NCI-H2227 (cell line): ENCODE measurements at regions not wholly inside any gene's neighbourhood (a gene's known extent, or its start where the extent isn't known, plus 50 kb on each side); places are given as distances from the start of the nearest gene placed in this dataset.
"Not testable (repeated sequence)": the region's sequence is repeated elsewhere in the genome, so short reads cannot be mapped to it uniquely, and the experiment has no call there.

Source experiments
- DNase-seq: peaks from one replicate; lab custom pipeline; 2025; ENCODE audit not compliant: unreplicated experiment; lab: John Stamatoyannopoulos, UW

DNA sequence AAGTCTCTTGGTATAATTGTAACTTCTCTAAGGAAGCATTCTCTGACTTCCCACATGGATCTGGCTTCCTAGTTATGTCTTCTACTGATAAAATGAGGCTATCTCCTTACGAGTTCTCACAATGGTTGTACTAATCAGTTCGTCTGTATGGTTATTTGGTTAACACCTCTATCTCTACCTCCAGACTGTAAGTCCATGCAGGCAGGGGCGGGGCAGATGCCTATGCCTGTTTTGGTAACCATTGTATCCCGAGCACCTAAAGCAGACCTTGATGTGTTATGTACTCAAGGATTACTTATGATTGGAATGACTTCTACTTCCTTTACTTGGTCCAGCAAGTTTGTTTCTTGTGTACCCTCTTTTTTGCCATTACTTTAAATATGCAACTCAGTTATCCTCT lies 125.0 kb upstream of the PITX1 start:
- DNase-seq: no peak

DNA sequence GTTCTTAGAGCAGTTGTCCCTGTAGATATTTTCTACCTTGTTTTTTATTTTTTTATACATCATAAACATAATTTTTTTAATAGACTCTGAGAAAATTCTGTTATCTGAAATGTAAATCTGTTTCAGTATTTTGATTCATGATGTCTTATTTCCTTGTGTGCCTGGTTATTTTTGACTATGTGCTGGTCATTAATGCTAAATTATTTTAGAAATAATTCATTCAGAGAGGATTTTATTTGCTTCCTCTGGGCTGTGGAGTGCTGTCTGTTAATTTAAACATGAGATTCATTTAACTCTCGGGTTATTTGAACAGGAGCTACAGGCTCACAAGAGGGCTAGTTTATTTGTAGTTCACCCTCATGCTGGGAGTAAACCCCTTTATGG lies 124.3 kb upstream of the PITX1 start:
- DNase-seq: no peak

DNA sequence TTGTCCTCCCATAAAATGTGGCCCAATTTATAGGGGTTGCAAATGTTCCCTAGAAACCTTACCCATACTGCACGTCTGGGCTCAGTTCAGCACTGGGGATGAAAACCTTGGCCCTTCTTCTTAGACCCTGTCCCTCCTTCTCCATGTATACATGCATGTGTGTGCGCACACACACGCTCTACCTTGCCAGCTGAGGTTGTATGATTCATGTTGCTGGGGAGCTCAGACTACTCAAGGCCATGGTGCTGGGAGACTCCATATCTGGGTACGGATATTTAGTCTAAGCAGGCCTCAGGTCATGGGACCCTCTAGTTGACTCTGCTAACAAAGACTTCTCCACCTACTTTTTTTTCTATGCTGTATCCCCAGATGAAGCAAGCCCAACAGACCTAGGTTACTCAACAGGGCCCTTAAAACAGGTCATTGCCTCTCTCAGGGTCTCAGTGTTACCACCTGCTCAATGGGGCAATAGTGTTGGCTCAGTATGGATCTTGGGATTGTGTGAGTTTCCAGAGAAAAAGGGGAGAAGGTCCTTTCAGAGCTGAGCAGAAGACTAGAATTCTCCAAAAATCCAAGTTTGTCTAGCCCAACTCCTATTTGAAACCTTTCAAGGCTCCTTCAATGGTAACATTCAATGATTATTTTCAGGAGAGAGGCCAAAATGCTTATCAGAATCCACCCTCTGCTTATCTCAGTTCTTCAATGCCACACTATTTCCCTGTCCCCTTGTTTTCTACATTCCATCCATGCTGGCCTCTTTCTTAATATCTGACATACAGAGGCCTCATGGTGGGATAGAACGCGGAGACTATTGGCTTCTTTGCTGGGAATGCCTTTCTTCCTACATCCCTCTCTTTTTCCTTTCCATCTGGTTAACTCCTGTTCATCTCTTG lies 123.6 kb upstream of the PITX1 start:
- DNase-seq: no peak

DNA sequence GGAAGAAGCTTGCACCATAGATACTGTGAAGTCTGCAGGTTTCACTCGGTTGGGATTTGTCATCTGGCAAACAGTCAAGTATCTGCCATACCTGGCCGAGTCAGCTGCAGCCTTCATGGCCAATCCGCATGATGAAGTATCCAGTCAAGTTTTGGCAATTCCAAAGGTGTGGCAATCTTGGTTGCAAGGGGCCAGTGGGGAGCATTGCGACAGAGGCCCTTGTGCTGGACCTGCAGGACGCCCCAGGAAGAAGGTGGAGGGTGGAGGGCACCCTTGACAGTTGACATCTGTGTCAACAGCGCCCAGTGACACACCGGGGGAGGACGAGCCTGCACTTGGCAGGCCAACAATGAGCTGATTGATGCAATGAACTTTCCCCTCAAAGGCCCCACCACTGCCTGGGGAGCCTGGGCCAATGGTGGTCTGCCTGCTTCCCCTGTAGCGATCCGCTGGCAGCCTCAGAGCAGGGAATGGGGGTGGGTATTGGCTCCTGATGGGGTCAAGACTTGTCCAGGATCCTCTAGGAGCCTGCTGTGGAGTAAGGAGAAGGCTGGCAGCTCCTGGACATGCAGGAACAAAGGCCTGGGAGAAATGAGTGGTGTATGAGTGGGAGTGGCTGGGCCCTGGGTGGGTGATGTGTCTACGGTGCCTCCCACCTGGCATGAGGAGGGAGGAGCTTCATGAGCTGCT lies 122.8 kb upstream of the PITX1 start:
- no peak for DNase-seq

DNA sequence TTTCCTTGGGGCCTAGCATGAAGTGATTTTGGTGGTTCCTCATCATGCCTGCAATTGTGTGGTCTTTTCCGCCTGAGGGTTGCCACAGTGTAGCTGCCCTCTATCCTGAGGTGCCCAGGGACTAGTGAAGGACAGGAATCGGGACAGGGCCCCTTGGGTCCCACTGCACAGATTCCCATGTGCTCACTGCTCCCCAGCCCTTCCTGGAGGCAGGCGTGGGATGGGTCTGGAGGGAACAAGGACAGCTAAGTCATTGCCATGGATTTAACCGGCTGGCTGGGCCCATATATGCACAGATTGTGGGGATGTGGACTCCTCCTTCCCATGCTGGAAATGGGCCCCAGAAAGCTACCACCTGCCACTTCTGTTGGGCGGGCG lies 122.3 kb upstream of the PITX1 start:
- DNase-seq: no peak

DNA sequence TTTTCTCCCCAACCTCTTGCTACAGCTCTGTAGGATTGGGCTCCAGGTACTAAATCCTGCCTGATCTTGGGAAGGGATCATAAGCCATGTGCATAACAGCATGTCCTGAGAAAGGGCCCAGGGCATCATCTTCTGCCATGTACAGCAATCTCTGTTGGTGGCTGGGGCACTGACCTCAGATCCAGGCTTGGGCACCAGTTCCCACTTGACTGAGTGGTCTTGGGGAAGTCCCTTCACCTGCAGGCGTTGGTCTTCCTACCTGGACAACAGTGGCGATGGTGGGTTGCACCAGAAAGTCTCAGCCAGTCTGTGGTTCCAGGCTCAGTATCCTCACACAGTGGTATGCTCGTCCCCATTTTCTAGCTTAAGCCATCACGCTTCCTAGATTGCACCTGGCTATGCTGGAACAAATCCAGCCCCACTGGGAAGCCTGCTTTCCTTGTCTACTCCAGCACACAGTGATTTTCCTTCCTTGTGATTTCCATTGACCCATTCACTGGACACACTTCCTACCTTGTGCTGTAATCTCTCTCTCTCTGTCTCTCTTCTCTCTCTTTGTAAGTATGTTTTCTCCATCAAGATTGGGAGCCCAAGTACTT lies 121.7 kb upstream of the PITX1 start:
- no peak for DNase-seq

DNA sequence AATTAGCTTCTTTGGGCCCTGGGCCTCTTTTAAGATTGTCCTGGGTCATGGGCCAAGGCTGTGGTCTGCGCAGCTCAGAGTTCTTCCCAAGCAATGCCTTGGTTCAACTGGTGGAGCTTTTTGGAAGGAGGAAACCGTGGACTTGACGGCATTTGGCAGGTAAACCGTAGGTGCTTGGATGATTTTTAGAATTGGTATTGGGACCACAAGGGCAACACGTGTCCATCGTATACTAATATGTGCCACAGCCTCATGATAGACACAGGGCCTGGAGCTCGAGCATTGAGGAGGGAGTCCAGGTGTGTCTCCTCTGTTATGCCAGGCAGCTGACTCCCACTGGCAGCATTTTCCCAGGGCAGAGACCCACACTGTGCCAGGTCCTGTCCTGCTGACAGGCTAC lies 120.9 kb upstream of the PITX1 start:
- DNase-seq: no peak

DNA sequence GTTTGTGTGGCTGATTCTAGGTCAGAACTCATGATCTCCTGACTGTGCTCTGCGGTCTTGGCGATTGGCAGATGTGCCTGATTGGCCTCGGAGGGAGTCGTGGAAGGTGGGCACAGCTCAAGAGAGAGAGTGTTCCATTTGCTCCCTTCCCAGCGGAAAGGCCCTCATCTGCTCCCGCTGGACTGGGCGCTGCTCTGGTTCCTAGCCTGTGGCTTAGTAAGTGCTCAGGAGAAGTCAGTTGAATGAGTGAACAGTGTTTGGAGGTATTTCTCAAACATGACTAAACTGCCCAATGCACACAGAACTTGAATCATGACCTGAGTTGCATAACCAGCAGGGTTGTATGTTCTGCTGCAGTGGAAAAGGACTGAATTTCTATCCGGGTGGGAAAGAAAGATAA lies 120.2 kb upstream of the PITX1 start:
- no peak for DNase-seq

DNA sequence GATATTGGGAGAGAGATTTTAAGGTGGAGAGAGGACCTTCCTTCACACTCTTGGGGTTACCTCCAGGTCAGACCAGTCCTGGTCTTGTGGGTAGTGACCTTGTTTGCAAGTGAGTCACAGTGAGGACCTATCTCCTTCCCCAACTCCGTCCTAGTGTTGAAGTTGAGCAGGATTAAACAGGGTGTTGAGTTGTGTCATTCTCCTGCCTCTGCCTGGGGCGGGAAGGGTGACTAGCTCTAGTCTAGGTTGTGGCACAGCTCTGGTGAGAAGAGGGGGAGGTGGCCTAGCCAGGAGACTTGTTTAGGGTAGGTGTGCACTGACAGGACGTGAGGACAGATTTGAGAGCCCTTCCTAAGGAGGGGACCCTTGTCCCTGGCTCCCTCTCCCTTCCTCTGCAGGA lies 119.6 kb upstream of the PITX1 start:
- DNase-seq: no peak

DNA sequence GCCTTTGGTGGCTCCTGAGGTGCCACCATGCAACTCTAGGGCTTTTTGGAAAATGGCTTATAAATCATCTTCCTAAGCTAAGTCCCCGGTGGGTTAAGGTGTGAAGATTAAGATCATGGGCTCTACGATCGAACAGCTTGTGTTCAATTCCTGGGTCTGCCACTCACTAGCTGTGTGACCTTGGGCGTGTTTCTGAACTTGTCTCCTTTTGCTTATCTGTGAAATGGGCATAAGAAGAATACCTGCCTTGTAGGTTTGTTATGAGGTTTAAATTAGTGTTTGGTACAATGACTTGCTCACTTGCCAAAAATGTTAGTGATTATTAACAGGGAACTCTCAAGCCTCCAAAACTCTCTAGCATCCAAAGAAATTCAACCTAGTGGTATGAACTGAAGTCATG lies 119.2 kb upstream of the PITX1 start:
- no peak for DNase-seq

DNA sequence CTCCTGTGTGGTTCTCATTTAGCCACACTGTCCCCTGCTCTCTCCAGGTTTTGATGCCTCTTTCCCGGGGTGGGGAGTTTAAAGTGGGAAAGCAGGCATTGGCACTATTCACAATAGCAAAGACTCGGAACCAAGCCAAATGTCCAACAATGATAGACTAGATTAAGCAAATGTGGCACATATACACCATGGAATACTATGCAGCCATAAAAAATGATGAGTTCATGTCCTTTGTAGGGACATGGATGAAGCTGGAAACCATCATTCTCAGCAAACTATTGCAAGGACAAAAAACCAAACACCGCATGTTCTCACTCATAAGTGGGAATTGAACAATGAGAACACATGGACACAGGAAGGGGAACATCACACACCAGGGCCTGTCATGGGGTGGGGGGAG lies 117.6 kb upstream of the PITX1 start:
- DNase-seq: not testable (repeated sequence)

DNA sequence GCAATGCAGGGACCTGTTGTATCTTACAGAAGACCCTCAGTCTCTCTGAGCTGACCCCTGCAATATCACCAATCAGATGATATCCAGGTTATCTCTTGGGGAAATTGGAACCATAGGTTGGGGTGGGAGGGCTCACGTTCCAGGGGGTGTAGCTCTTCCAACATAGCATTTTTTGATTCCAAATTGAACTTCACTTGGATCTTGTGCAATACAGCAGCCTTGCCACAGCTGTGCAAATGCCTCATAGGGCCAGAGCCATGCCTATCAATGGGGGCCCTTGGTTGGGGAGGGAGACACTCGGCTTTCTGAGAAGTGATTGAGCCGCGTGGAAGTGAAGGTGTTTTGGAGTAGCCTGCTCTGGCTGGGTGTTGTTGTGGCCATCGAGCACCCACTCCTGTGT lies 117.2 kb upstream of the PITX1 start:
- no peak for DNase-seq

DNA sequence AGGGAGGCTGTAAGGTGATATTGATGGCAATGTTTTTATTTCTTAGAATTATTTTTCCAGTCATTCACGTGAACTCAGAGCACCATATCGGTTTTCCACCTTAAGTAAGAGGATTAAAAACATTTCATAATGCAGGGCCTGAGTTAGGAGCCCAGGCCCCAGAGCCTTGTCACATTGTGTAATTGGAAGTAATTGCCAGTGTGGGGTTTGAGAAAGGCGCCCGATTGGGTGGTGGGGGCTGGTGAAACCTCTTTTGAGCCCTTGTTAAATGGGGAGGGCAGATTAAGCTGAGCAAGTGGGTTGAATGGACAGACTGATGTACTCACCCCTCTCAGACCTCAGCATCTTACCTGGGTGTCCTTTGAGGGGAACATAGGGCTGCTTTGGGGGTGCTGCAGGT lies 116.7 kb upstream of the PITX1 start:
- DNase-seq: peak; percentile 7

DNA sequence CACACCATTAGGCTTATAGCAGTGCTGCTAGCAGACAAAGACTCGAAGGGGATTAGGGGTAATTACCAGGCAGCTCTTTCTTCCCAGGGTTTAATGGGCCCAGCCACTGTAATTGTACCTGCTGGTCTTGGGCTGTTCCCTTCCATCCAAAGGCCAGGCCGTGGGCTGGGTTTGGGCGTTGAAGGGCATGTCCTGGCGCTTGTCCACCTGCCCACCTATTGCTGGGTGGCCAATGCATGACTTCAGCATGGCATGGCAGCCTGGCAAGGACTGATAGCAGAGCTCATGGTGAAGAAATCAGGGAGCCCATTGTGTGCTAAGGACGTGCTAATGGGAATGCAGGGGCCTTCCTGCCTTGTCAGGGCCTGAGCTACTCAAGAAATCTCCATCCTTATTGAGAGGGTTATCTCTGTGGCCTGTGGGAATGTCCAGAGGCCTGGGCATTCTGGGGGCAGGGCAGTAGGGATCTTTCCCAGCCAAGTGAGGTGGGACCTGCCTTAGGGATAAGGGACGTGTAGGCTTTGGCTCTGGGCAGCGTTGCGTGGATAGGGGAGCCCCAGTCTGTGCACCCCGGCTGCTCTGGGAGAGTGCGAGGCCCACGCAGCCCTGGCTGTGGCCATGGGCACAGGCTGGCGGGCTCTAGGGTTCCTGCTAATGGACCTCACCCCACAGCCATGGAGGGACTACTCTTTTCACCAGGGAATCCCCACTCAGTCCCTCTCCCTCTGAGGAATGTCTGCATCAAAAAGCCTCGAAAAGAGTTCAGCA lies 116.1 kb upstream of the PITX1 start:
- peak; percentile 77 for DNase-seq

DNA sequence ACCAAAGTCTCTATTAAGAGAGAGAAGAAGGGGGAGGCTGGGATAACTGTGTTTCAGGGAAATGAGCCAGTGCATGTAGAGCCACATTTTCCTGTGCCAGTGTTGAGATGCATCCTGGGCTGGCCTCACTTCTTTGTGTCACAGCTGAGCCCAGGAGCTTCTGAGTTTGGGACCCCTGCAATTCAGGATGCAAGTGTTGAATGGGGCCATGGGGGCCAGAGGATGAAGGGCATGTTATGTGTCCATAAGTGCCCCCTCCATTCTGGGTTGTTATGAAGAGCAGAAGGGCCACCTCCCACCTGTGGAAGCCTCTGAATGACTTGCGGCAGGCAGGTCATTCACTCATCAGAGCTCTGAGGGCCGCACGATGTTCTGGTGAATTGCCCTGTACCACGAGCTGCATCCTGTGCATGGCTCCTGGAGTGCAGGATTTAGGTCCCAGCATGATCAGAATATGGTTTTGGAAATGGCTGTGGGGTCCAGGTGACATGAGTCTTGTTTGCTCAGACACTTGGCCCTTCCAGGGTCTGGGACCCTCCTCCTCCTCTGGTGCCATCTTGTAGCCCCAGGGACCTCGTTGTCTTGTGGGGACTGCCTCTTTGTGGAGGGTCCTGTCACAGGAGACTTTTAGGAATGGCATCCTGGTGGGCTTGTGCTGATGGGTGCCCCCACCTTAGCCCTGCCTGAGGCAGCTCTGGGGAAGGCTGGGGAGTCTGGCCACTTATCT lies 115.4 kb upstream of the PITX1 start:
- DNase-seq: no peak

DNA sequence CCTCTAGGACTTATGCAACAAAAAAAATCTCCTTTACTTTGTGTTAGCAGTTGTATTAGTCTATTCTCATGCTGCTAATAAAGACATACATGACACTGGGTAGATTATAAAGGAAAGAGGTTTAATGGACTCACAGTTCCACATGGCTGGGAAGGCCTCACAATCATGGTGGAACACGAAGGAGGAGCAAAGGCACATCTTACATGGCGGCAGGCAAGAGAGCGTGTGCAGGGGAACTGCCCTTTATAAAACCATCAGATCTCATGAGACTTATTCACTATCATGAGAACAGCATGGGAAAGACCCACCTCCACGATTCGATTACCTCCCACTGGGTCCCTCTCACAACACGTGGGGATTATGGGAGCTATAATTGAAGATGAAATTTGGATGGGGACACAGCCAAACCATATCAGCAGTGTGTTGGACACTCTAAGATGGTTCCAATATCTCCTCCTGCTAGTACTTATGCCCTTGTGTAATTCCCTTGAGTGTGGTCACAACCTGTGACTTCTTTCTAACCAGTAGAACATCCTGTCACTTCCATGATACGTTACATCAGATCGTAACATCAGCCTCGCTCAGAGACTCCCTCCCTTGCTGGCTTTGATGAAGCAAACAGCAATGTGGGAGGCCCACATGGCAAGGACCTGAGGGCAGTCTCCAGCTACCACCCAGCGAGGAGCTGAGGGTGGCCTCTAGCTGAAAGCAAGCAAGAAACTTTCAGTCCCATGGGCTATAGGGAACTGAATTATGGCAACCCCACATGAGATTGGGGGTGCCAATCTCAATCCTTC lies 113.5 kb upstream of the PITX1 start:
- no peak for DNase-seq

DNA sequence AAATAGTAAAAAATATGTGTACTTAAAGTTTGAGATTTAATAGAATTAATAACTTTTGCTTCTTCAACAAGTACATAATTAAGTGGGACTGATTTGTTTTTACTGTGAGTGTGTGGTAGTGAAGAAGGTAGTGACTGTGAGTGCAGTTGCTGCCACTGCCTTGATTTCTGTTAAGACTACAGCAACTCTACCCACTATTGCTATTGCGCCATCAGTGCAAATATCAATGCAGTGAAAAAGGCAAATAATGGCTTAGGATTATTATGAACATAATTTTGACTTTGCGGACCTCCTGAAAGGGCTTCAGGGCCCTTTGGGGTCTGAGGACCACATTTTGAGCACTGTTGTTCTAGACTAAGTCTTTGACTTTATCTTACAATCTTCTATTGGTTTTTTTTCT lies 112.0 kb upstream of the PITX1 start:
- DNase-seq: no peak

DNA sequence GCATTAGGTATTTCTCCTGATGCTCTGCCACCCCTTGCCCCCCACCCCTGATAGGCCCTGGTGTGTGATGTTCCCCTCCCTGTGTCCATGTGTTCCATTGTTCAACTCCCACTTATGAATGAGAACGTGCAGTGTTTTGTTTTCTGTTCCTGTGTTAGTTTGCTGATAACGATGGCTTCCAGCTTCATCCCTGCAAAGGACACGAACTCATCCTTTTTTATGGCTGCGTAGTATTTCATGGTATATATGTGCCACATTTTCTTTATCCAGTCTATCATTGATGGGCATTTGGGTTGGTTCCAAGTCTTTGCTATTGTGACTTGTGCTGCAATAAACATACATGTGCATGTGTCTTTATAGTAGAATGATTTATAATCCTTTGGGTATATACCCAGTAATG lies 109.7 kb upstream of the PITX1 start:
- DNase-seq: not testable (repeated sequence)

DNA sequence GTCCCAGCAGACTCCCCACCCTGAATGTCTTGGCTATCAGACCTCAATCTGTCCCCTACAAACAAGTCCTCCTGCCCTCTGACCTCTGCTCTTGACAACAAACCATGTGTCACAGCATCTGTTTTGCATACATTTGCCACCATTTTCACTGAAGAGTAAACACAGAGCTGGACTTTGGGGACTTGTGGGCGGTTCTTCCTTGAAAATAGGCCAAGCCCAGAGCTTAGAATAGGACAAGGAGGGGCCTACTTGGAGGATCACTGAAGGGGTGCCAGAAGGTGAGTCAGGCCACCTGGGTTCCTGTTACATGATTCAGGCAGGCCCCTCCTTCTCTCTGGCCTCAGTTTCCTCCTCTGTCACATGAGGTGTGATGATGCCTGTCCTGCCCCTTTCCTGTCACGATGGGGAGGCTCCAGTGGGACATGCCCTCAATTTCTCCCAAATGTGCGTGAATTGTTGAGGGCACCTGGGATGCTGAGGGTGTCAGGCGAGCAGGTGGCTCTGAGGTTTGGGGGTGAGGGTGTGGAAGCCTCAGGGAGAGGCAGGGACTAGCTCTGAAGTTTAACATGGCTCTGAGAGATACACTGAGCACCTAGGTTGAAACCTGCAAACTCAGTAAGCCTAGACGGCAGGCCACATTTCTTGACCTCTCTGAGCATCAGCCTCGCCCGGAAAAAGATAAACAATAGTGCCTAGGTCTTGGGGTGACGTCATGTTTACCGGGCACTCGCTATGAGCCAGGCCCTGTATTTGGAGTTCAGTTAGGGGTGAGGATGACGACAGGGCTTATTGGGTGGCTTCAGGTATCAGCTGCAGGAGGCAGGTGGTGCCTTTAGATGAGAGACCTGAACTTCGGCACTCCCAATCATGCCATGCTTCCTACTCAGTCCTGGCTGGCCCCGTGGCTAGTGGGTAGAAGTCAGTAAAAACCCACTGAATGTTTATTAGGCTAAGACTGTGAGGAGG lies 107.6 kb upstream of the PITX1 start:
- no peak for DNase-seq
